Neural cell (in vitro differentiated cells): ENCODE measurements at regions not wholly inside any gene's neighbourhood (a gene's known extent, or its start where the extent isn't known, plus 50 kb on each side); places are given as distances from the start of the nearest gene placed in this dataset.

Experiments used
- RAD21 ChIP-seq: fragments of 450-650 bp; conservative IDR thresholded peaks from 2 replicates; pipeline ENCODE4 v1.6.1; 2014; ENCODE audit warnings: antibody characterized with exemption, mild to moderate bottlenecking, moderate library complexity
- SMC3 ChIP-seq: fragments of 450-650 bp; conservative IDR thresholded peaks from 2 replicates; pipeline ENCODE4 v1.6.1; 2014; ENCODE audit warnings: antibody characterized with exemption, mild to moderate bottlenecking, moderate library complexity; ENCODE audit not compliant: poor library complexity

DNA sequence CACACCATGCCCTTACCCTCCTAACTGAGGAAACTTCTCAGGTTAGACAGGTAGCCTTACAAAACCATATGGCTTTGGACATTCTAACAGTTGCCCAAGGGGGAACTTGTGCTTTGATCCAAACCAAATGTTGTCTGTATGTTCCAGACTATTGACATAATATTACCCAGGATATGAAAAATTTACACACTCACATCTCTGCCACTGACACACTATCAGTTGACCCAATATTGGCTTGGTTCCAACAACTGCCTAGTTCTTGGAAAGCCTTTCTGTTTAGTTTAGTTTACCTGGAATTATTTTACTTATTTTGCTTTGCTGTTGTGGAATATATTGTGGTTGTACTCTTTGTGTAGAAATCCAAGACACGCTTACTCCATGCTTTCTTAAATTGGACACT is 178.4 kb downstream of the RNF152 start:
- no peak for TF ChIP-seq RAD21
- no peak for TF ChIP-seq SMC3
